ENCODE measurements at regions not wholly inside any gene's neighbourhood (a gene's known extent, or its start where the extent isn't known, plus 50 kb on each side); places are given as distances from the start of the nearest gene placed in this dataset.

DNA sequence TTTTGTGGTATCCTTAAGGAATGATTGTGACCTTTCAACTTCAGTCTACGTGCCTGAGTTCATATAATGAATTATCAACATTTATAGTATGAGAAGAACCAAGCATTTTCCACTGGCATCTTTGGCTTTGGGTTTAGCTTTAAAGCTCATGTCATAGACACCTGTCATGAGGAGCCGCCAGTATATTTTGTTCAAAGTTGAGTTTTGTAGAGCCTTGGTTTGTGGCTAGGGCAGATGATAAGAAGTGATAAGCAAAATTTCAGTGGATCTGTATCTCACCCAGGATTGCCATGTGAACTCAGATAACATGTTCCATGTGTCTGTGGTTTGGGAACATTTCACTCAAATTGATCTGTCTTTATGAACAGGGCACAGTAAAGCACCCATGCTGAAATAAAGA, 873.2 kb downstream of the STPG2 start (continued):
- TF ChIP-seq REST (IDR thresholded peaks at IDR 0.05; ENCODE audit: unreplicated experiment) (no peak), STAT1 (IDR thresholded peaks at IDR 0.05; ENCODE audit: unreplicated experiment) (no peak)

DNA sequence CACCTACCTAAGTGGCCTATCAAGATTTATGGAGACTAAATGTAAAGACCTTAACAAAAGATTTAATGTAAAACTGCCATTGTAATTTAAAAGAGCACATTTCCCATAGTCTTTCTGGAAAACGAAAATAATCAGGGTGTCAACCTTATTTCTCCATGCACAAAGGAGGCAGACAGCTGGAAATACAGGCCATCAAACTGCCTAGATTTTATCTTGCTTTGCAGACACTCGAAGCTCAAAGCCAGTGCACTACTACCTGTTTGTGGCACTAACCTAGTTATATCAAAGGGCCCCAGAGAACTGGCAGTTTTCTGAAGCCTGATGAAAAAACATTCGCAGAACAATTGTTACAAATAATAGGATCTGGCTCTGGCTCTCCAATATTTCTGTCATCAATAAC, 863.9 kb downstream of the STPG2 start:
- H2AFZ ChIP-seq = no peak overlapping the region
- H3K9me2 ChIP-seq (ENCODE audit: insufficient read depth) = 0 out of 2 replicates have a peak, but pooled peaks cover 6% of the 10 kb centered on the region
- H3K27me3 Mint-ChIP-seq (ENCODE audit: insufficient read depth, low read depth, poor library complexity) = no peaks in the 10 kb centered on the region
- no peaks in the 10 kb centered on the region for H3K27me3 ChIP-seq (ENCODE audit: insufficient read depth)
- ATAC-seq (no peak), DNase-seq (ENCODE audit: low spot score) (no peak)
- no peak for TF ChIP-seq CTCF (conservative IDR thresholded peaks at IDR 0.05; ENCODE audit: low read depth in 2 of 2)
- TF ChIP-seq REST (IDR thresholded peaks at IDR 0.05; ENCODE audit: unreplicated experiment) = no peak
- TF ChIP-seq EZH2 (IDR thresholded peaks at IDR 0.05; ENCODE audit: low read depth, unreplicated experiment) = no peak
- TF ChIP-seq, protein P1, sequence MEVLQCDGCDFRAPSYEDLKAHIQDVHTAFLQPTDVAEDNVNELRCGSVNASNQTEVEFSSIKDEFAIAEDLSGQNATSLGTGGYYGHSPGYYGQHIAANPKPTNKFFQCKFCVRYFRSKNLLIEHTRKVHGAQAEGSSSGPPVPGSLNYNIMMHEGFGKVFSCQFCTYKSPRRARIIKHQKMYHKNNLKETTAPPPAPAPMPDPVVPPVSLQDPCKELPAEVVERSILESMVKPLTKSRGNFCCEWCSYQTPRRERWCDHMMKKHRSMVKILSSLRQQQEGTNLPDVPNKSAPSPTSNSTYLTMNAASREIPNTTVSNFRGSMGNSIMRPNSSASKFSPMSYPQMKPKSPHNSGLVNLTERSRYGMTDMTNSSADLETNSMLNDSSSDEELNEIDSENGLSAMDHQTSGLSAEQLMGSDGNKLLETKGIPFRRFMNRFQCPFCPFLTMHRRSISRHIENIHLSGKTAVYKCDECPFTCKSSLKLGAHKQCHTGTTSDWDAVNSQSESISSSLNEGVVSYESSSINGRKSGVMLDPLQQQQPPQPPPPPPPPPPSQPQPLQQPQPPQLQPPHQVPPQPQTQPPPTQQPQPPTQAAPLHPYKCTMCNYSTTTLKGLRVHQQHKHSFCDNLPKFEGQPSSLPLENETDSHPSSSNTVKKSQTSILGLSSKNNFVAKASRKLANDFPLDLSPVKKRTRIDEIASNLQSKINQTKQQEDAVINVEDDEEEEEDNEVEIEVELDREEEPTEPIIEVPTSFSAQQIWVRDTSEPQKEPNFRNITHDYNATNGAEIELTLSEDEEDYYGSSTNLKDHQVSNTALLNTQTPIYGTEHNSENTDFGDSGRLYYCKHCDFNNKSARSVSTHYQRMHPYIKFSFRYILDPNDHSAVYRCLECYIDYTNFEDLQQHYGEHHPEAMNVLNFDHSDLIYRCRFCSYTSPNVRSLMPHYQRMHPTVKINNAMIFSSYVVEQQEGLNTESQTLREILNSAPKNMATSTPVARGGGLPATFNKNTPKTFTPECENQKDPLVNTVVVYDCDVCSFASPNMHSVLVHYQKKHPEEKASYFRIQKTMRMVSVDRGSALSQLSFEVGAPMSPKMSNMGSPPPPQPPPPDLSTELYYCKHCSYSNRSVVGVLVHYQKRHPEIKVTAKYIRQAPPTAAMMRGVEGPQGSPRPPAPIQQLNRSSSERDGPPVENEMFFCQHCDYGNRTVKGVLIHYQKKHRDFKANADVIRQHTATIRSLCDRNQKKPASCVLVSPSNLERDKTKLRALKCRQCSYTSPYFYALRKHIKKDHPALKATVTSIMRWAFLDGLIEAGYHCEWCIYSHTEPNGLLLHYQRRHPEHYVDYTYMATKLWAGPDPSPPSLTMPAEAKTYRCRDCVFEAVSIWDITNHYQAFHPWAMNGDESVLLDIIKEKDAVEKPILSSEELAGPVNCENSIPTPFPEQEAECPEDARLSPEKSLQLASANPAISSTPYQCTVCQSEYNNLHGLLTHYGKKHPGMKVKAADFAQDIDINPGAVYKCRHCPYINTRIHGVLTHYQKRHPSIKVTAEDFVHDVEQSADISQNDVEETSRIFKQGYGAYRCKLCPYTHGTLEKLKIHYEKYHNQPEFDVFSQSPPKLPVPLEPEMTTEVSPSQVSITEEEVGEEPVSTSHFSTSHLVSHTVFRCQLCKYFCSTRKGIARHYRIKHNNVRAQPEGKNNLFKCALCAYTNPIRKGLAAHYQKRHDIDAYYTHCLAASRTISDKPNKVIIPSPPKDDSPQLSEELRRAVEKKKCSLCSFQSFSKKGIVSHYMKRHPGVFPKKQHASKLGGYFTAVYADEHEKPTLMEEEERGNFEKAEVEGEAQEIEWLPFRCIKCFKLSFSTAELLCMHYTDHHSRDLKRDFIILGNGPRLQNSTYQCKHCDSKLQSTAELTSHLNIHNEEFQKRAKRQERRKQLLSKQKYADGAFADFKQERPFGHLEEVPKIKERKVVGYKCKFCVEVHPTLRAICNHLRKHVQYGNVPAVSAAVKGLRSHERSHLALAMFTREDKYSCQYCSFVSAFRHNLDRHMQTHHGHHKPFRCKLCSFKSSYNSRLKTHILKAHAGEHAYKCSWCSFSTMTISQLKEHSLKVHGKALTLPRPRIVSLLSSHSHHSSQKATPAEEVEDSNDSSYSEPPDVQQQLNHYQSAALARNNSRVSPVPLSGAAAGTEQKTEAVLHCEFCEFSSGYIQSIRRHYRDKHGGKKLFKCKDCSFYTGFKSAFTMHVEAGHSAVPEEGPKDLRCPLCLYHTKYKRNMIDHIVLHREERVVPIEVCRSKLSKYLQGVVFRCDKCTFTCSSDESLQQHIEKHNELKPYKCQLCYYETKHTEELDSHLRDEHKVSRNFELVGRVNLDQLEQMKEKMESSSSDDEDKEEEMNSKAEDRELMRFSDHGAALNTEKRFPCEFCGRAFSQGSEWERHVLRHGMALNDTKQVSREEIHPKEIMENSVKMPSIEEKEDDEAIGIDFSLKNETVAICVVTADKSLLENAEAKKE (CRISPR knock-in tag; IDR thresholded peaks at IDR 0.05) = no peak
- TF ChIP-seq ZNF114 (CRISPR knock-in tag; IDR thresholded peaks at IDR 0.05) = no peak
- TF ChIP-seq POLR2AphosphoS5 (IDR thresholded peaks at IDR 0.05; ENCODE audit: low read depth) = no peak
- TF ChIP-seq, protein P2, sequence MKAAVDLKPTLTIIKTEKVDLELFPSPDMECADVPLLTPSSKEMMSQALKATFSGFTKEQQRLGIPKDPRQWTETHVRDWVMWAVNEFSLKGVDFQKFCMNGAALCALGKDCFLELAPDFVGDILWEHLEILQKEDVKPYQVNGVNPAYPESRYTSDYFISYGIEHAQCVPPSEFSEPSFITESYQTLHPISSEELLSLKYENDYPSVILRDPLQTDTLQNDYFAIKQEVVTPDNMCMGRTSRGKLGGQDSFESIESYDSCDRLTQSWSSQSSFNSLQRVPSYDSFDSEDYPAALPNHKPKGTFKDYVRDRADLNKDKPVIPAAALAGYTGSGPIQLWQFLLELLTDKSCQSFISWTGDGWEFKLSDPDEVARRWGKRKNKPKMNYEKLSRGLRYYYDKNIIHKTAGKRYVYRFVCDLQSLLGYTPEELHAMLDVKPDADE (IDR thresholded peaks at IDR 0.05) = no peak
- TF ChIP-seq STAT1 (IDR thresholded peaks at IDR 0.05; ENCODE audit: unreplicated experiment) = no peak
- H3K27ac ChIP-seq (ENCODE audit: low read depth) = no peak overlapping the region
- H3K4me1 Mint-ChIP-seq = no peaks in the 10 kb centered on the region
- no peak overlapping the region for H3K27ac Mint-ChIP-seq
- H3K4me3 Mint-ChIP-seq = no peak overlapping the region
- H3K9me3 Mint-ChIP-seq = peaks cover 18% of the 10 kb centered on the region
- no peaks in the 10 kb centered on the region for H4K20me1 ChIP-seq (replicated peaks; ENCODE audit: insufficient read depth)
- H3K4me3 ChIP-seq = no peak overlapping the region
- no peaks in the 10 kb centered on the region for H3F3A ChIP-seq (replicated peaks; ENCODE audit: low read depth)
- H3K79me2 ChIP-seq (replicated peaks; ENCODE audit: insufficient read depth) = no peaks in the 10 kb centered on the region
- no peaks in the 10 kb centered on the region for H3K36me3 ChIP-seq (ENCODE audit: insufficient read depth)
- H3K36me3 Mint-ChIP-seq (ENCODE audit: low read depth) = peaks cover 5% of the 10 kb centered on the region; the same call in 2 of the 3 replicates
- no peaks in the 10 kb centered on the region for H3K4me1 ChIP-seq (ENCODE audit: insufficient read depth)
- H3K4me2 ChIP-seq = no peak overlapping the region

Measured in GM23338 (cell line).